ENCODE measurements at regions not wholly inside any gene's neighbourhood (a gene's known extent, or its start where the extent isn't known, plus 50 kb on each side); places are given as distances from the start of the nearest gene placed in this dataset.

- Histone ChIP-seq H3K27me3 (replicated peaks; ENCODE audit: control insufficient read depth, insufficient read depth, low read length) (no peaks in the 10 kb centered on the region), H3K4me3 (replicated peaks; ENCODE audit: low read depth, low read length) (no peak overlapping the region), H3K36me3 (ENCODE audit: control insufficient read depth, insufficient read depth, low read length) (no peaks in the 10 kb centered on the region)
- TF ChIP-seq, protein P1, sequence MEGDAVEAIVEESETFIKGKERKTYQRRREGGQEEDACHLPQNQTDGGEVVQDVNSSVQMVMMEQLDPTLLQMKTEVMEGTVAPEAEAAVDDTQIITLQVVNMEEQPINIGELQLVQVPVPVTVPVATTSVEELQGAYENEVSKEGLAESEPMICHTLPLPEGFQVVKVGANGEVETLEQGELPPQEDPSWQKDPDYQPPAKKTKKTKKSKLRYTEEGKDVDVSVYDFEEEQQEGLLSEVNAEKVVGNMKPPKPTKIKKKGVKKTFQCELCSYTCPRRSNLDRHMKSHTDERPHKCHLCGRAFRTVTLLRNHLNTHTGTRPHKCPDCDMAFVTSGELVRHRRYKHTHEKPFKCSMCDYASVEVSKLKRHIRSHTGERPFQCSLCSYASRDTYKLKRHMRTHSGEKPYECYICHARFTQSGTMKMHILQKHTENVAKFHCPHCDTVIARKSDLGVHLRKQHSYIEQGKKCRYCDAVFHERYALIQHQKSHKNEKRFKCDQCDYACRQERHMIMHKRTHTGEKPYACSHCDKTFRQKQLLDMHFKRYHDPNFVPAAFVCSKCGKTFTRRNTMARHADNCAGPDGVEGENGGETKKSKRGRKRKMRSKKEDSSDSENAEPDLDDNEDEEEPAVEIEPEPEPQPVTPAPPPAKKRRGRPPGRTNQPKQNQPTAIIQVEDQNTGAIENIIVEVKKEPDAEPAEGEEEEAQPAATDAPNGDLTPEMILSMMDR (IDR thresholded peaks at IDR 0.05; ENCODE audit: insufficient read depth, low read length, poor library complexity, severe bottlenecking) = no peak
- DNase-seq (ENCODE audit: extremely low read depth, insufficient read length) = no peak
Measured at GRCh38 chr10:61188691-61189090, 244.7 kb upstream of the RHOBTB1 start.

DNA sequence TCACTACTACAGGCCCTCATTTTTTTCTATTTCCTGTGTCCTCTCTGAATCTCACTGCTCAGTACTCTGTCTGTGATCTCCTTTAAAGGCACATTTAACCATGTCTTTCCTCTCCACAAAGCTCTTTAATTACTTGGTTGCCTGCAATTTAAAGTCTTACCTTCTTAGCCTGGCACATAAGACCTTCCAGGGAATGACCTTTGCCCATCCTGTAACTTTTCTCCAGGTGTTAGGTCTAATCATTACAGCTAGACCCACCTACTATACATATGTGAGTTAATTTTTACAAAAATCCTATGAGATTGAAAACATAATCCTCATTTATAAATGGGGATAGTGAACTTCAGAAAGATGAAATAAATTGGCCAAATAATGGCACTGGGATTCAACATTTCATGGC lies 244.1 kb upstream of the RHOBTB1 start:
- no peak for DNase-seq (ENCODE audit: extremely low read depth, insufficient read length)
- Histone ChIP-seq H3K4me3 (replicated peaks; ENCODE audit: low read depth, low read length) (no peak overlapping the region), H3K36me3 (ENCODE audit: control insufficient read depth, insufficient read depth, low read length) (no peaks in the 10 kb centered on the region), H3K27me3 (replicated peaks; ENCODE audit: control insufficient read depth, insufficient read depth, low read length) (no peaks in the 10 kb centered on the region)
- TF ChIP-seq, protein P1 (IDR thresholded peaks at IDR 0.05; ENCODE audit: insufficient read depth, low read length, poor library complexity, severe bottlenecking) = no peak

DNA sequence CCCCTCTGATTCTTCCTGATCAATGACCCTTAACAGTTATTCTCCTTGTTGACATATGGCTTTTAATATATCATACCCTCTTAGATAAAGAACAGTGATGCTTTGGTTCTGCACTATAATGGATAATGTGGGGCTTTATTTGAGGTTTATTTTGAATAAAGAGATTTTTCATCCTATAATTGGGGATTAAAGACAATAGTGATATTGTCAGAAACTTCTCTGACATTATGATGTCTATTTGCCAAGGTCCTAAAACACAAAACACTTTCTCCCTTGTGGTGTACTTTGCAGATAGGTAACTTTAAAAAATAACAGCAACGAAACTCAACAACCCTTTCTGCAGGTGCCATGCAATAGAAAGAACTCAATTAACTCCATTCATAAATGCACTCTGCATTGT lies 243.6 kb upstream of the RHOBTB1 start:
- DNase-seq (ENCODE audit: extremely low read depth, insufficient read length) = no peak
- Histone ChIP-seq H3K27me3 (replicated peaks; ENCODE audit: control insufficient read depth, insufficient read depth, low read length) (no peaks in the 10 kb centered on the region), H3K36me3 (ENCODE audit: control insufficient read depth, insufficient read depth, low read length) (no peaks in the 10 kb centered on the region), H3K4me3 (replicated peaks; ENCODE audit: low read depth, low read length) (no peak overlapping the region)
- TF ChIP-seq, protein P1 (IDR thresholded peaks at IDR 0.05; ENCODE audit: insufficient read depth, low read length, poor library complexity, severe bottlenecking) = no peak

DNA sequence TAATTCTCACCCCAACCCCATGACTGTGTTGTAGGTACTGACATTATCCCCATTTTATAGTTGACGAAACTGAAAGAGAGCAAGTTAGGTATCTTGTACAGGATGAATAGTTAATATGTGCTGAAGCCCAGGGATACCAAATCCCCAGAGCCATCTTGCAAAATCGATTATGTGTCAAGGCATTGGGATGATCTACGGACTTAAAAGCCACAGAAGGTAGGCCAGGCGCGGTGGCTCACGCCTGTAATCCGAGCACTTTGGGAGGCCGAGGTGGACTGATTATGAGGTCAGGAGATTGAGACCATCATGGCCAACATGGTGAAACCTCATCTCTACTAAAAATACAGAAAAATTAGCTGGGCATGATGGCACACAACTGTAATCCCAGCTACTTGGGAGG lies 242.4 kb upstream of the RHOBTB1 start:
- TF ChIP-seq, protein P1 (IDR thresholded peaks at IDR 0.05; ENCODE audit: insufficient read depth, low read length, poor library complexity, severe bottlenecking) = no peak
- DNase-seq (ENCODE audit: extremely low read depth, insufficient read length) = no peak
- H3K27me3 ChIP-seq (replicated peaks; ENCODE audit: control insufficient read depth, insufficient read depth, low read length) = no peaks in the 10 kb centered on the region
- no peak overlapping the region for H3K4me3 ChIP-seq (replicated peaks; ENCODE audit: low read depth, low read length)
- H3K36me3 ChIP-seq (ENCODE audit: control insufficient read depth, insufficient read depth, low read length) = no peaks in the 10 kb centered on the region

DNA sequence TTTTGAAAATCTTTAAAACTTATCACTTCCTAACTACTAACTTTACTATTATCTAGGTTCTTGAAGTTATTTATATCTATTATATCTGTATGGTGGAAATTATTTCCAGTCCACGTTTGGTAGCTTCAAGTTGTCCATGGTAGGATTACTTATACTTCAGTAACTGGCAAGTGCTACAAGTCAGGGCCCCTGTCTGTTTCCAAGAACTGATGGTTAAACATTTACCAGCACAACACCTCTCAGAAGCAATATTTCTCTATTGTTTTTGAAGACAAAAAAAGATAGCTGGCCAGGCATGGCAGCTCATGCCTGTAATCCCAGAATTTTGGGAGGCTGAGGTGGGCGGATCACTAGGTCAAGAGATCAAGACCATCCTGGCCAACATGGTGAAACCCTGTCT lies 240.4 kb upstream of the RHOBTB1 start:
- Histone ChIP-seq H3K4me3 (replicated peaks; ENCODE audit: low read depth, low read length) (no peak overlapping the region), H3K36me3 (ENCODE audit: control insufficient read depth, insufficient read depth, low read length) (no peaks in the 10 kb centered on the region), H3K27me3 (replicated peaks; ENCODE audit: control insufficient read depth, insufficient read depth, low read length) (no peaks in the 10 kb centered on the region)
- no peak for DNase-seq (ENCODE audit: extremely low read depth, insufficient read length)
- TF ChIP-seq, protein P1 (IDR thresholded peaks at IDR 0.05; ENCODE audit: insufficient read depth, low read length, poor library complexity, severe bottlenecking) = no peak

GRCh38 chr10:61183967-61184366 lies 240.0 kb upstream of the RHOBTB1 start:
- Histone ChIP-seq H3K36me3 (ENCODE audit: control insufficient read depth, insufficient read depth, low read length) (no peaks in the 10 kb centered on the region), H3K27me3 (replicated peaks; ENCODE audit: control insufficient read depth, insufficient read depth, low read length) (no peaks in the 10 kb centered on the region), H3K4me3 (replicated peaks; ENCODE audit: low read depth, low read length) (no peak overlapping the region)
- TF ChIP-seq, protein P1 (IDR thresholded peaks at IDR 0.05; ENCODE audit: insufficient read depth, low read length, poor library complexity, severe bottlenecking) = no peak
- DNase-seq (ENCODE audit: extremely low read depth, insufficient read length) = no peak
